C4-2B (cell line): ENCODE measurements at regions not wholly inside any gene's neighbourhood (a gene's known extent, or its start where the extent isn't known, plus 50 kb on each side); places are given as distances from the start of the nearest gene placed in this dataset.

Experiments
- H3K27ac ChIP-seq: fragments of 450-650 bp; 2 replicates; pipeline ENCODE4 v1.5.1; 2017
- ZFX ChIP-seq: fragments of 450-650 bp; IDR thresholded peaks from 2 replicates; pipeline ENCODE4 v1.6.1; 2017
- TF ChIP-seq, protein P1 (sequence below): fragments of 450-650 bp; conservative IDR thresholded peaks from 2 replicates; pipeline ENCODE4 v1.5.1; 2017; ENCODE audit warnings: mild to moderate bottlenecking

DNA sequence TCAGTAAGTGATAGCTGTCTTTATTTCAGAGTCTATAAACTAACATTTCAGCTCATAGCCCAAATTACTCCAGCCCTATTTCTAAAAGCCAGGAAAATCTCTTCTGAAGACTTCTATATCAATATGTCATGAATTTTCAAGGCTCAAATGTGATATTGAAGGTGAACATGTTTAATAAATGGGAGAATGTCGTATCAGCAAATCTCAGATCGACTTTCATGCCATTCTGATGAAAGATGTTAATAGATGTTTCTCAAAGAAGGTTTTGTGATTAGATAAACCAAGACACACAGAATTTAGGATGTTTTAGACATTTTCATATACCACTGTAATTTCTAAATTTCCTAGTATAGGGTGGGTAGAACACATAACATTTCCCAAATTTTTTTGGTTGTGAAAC, 380.6 kb downstream of the ARL4A start:
- TF ChIP-seq ZFX, result no peak
- TF ChIP-seq, protein P1, sequence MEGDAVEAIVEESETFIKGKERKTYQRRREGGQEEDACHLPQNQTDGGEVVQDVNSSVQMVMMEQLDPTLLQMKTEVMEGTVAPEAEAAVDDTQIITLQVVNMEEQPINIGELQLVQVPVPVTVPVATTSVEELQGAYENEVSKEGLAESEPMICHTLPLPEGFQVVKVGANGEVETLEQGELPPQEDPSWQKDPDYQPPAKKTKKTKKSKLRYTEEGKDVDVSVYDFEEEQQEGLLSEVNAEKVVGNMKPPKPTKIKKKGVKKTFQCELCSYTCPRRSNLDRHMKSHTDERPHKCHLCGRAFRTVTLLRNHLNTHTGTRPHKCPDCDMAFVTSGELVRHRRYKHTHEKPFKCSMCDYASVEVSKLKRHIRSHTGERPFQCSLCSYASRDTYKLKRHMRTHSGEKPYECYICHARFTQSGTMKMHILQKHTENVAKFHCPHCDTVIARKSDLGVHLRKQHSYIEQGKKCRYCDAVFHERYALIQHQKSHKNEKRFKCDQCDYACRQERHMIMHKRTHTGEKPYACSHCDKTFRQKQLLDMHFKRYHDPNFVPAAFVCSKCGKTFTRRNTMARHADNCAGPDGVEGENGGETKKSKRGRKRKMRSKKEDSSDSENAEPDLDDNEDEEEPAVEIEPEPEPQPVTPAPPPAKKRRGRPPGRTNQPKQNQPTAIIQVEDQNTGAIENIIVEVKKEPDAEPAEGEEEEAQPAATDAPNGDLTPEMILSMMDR, result no peak
- H3K27ac ChIP-seq, result no peak overlapping the region

GRCh38 chr7:13069841-13070240, 382.4 kb downstream of the ARL4A start:
- TF ChIP-seq ZFX, result no peak
- TF ChIP-seq, protein P1, result no peak
- no peak overlapping the region for H3K27ac ChIP-seq

GRCh38 chr7:13072014-13072413, 384.6 kb downstream of the ARL4A start:
- H3K27ac ChIP-seq, result no peak overlapping the region
- no peak for TF ChIP-seq ZFX
- TF ChIP-seq, protein P1, result no peak

GRCh38 chr7:13077466-13077865, 390.0 kb downstream of the ARL4A start:
- H3K27ac ChIP-seq, result no peak overlapping the region
- TF ChIP-seq ZFX, result no peak
- TF ChIP-seq, protein P1, result no peak

DNA sequence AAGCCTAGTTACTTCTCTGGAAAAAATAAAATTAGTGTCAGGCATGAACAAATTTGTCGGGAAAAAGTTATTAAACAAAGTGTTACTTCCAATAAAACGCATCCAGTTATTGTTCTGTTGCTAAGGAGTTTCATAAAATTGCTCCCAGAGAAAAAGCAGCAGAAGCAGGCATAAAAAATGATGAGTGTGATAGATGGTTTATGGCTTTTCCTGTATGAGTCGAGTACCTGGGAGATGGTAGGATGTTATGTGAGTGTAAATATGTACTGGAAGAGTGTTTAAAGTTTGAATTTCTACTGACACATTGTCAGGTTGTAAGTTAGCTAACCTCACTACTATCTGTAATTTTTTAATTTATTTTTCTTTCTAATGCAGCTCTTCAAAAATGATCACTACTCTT, 390.7 kb downstream of the ARL4A start:
- no peak overlapping the region for H3K27ac ChIP-seq
- TF ChIP-seq, protein P1, result no peak
- TF ChIP-seq ZFX, result no peak

DNA sequence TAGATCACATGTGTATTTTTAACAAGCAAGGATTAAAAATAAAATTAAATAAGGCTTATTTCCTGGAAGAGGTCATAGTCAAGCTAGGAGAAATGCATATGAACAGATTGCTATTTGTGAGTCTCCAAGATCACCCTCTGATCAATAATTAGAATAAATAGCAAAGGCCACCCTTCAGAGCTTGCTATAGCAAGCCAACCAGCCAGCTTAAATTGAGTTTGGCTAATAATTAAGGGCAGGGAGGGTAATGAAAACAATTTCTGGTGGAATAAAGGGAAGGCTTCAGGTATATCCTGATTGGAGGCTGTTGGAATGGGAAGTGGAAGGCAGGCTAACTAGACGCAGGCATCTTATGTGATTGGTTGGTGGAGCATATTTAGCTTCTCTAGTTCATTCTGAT, 403.5 kb downstream of the ARL4A start:
- TF ChIP-seq, protein P1, result no peak
- TF ChIP-seq ZFX, result no peak
- no peak overlapping the region for H3K27ac ChIP-seq

DNA sequence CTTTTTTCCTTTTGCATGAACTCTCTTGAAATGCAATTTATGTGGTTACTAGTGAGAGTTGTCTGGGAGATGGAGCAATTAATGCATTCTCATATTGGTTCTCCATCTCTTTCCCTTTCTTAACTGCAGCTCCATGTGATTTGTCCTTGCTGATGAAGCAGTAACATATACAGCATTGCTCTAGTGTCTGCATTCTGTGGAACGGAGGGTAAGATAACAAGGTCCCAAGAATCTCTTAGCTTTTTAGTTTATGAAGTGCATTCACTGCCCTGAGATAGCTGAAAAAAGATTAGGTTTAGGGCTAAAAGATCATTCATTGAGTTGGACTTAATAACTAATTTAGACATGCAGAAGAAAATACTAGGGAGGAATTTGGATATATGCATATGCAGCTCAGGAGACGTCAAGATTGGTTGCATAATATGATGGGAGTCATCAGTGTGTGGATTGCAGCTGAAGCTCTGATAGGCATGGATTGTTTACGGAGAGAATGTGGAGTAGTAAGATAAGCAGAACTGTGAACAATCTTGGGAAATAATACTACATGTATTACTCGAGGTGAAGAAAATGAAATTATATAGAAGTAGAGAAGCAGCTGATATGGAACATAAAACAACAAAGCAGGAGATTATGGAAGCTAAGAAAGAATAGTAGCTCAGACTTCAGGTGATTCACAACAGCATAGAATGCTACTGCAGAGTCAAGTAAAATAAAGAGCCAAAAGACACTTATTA, 404.7 kb downstream of the ARL4A start:
- no peak overlapping the region for H3K27ac ChIP-seq
- TF ChIP-seq, protein P1, result no peak
- no peak for TF ChIP-seq ZFX
